ENCODE measurements at regions not wholly inside any gene's neighbourhood (a gene's known extent, or its start where the extent isn't known, plus 50 kb on each side); places are given as distances from the start of the nearest gene placed in this dataset.

DNA sequence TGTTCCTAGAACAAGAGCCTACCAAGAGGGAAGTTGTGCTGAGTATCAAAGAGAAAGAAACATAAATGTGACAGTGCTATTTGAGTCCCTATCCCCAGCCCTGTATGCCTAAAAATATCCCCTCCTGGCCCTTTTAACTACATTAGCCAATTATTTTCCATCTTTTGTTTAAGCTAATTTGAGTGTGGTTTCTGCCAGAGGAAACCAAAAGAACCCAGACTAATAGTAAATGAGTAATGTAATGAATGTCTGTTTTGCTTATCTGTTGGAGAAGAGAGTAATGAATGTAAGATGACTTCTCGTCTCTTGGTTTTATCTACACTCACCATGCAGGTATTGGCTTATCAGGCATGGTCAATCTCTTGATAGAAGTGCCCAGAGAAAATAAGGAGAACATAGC lies 134.4 kb upstream of the CDK1 start:
- H3K4me3 ChIP-seq, result no peak overlapping the region
- H3K9me3 ChIP-seq (replicated peaks), result no peaks in the 10 kb centered on the region
- TF ChIP-seq CTCF (IDR thresholded peaks at IDR 0.05; ENCODE audit: borderline replicate concordance), result no peak
- H3K4me1 ChIP-seq, result no peaks in the 10 kb centered on the region
- DNase-seq, result no peak
- no peaks in the 10 kb centered on the region for H3K27me3 ChIP-seq (ENCODE audit: low read depth)
- no peaks in the 10 kb centered on the region for H3K36me3 ChIP-seq
- no peak overlapping the region for H3K27ac ChIP-seq (replicated peaks)
- intact Hi-C loops (cut with micrococcal nuclease), result no loop called here

GRCh38 chr10:60629332-60629731 lies 148.9 kb upstream of the CDK1 start:
- no peaks in the 10 kb centered on the region for H3K36me3 ChIP-seq
- no peak for DNase-seq
- H3K9me3 ChIP-seq (replicated peaks), result no peaks in the 10 kb centered on the region
- no peaks in the 10 kb centered on the region for H3K27me3 ChIP-seq (ENCODE audit: low read depth)
- intact Hi-C loops (cut with micrococcal nuclease), result no loop called here
- no peak overlapping the region for H3K27ac ChIP-seq (replicated peaks)
- no peaks in the 10 kb centered on the region for H3K4me1 ChIP-seq
- no peak for TF ChIP-seq CTCF (IDR thresholded peaks at IDR 0.05; ENCODE audit: borderline replicate concordance)
- no peak overlapping the region for H3K4me3 ChIP-seq

GRCh38 chr10:60627778-60628748 lies 150.2 kb upstream of the CDK1 start:
- no peak for DNase-seq
- no peaks in the 10 kb centered on the region for H3K27me3 ChIP-seq (ENCODE audit: low read depth)
- TF ChIP-seq CTCF (IDR thresholded peaks at IDR 0.05; ENCODE audit: borderline replicate concordance), result no peak
- H3K9me3 ChIP-seq (replicated peaks), result no peaks in the 10 kb centered on the region
- no peak overlapping the region for H3K4me3 ChIP-seq
- no peaks in the 10 kb centered on the region for H3K4me1 ChIP-seq
- H3K36me3 ChIP-seq, result no peaks in the 10 kb centered on the region
- H3K27ac ChIP-seq (replicated peaks), result no peak overlapping the region
- intact Hi-C loops (cut with micrococcal nuclease), result no loop called here

- no peaks in the 10 kb centered on the region for H3K9me3 ChIP-seq (replicated peaks)
- H3K27ac ChIP-seq (replicated peaks), result no peak overlapping the region
- H3K4me3 ChIP-seq, result no peak overlapping the region
- intact Hi-C loops (cut with micrococcal nuclease), result no loop called here
- no peak for TF ChIP-seq CTCF (IDR thresholded peaks at IDR 0.05; ENCODE audit: borderline replicate concordance)
- H3K4me1 ChIP-seq, result no peaks in the 10 kb centered on the region
- H3K27me3 ChIP-seq (ENCODE audit: low read depth), result no peaks in the 10 kb centered on the region
- H3K36me3 ChIP-seq, result no peaks in the 10 kb centered on the region
- DNase-seq, result no peak
These were observed 152.2 kb upstream of the CDK1 start for GRCh38 chr10:60626037-60626436.

- intact Hi-C loops (cut with micrococcal nuclease), result no loop called here
- no peaks in the 10 kb centered on the region for H3K9me3 ChIP-seq (replicated peaks)
- no peaks in the 10 kb centered on the region for H3K36me3 ChIP-seq
- H3K4me3 ChIP-seq, result no peak overlapping the region
- no peak for TF ChIP-seq CTCF (IDR thresholded peaks at IDR 0.05; ENCODE audit: borderline replicate concordance)
- H3K27me3 ChIP-seq (ENCODE audit: low read depth), result no peaks in the 10 kb centered on the region
- no peak overlapping the region for H3K27ac ChIP-seq (replicated peaks)
- no peaks in the 10 kb centered on the region for H3K4me1 ChIP-seq
- DNase-seq, result no peak
These were observed 154.7 kb upstream of the CDK1 start for GRCh38 chr10:60623627-60624026.
